NCI-H524 (cell line): ENCODE measurements at regions not wholly inside any gene's neighbourhood (a gene's known extent, or its start where the extent isn't known, plus 50 kb on each side); places are given as distances from the start of the nearest gene placed in this dataset.
"Not testable (repeated sequence)": the region's sequence is repeated elsewhere in the genome, so short reads cannot be mapped to it uniquely, and the experiment has no call there.

Experiments used
- DNase-seq, 2 experiments: peaks; one replicate each; lab custom pipeline; 2025; lab: John Stamatoyannopoulos, UW

DNA sequence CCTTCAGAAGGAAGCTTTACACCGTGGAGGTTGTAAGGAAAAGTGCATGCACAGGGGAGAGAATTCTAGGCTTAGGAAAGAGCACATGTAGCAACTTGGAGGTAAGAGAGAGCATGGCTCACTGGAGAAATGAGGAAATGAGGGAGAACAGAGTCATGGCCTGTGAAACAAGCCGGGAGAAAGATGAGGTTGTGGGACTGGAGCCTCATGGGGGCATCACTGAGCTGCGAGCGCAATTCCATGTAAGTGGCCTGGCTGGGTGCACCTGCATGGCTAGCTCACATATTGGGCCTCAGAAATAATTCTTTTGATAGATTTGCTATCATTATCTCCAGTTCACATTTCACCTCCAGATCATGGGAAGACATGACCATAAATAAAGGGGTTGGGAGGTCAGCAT, 785.5 kb upstream of the RAB6C start:
- DNase-seq = no peak

DNA sequence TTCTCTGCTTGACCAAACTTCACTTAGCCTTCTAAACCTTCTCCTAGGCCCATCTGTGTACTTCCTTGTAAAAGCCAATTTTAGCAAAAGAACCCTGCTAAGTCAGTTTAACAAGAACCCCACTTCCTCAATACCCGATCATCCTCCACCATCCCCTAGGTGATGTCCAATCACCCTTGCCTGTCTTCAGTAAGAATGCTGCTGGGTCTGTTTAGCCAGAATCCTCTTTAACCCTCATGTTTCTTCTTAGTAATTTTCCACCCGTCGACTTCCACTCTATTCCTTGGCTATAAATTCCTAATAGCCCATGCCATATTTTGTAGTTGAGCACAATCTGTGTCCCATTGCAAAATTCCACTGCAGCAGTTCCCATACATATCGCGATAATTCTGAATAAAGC, 780.0 kb upstream of the RAB6C start:
- no peak for DNase-seq

DNA sequence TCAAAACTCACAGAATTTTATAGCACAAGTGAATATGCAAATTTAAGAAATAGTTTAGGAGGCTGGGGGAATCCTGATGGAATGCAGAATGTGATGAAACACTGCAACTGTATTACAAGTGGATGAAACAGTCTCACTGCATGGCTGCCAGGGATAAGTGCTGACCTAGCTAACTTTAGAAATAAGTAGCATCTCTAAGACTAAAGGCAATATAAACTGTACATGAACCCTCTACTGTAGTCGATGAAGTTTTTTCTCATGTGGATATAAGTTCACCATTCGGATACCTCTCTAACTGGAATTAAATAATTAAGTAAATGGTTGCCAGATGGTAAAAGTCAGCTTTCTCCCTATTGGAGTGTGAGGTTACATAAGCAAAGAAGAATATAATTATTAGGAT, 777.8 kb upstream of the RAB6C start:
- DNase-seq = peak in 1 of 2 experiments; percentile 11

DNA sequence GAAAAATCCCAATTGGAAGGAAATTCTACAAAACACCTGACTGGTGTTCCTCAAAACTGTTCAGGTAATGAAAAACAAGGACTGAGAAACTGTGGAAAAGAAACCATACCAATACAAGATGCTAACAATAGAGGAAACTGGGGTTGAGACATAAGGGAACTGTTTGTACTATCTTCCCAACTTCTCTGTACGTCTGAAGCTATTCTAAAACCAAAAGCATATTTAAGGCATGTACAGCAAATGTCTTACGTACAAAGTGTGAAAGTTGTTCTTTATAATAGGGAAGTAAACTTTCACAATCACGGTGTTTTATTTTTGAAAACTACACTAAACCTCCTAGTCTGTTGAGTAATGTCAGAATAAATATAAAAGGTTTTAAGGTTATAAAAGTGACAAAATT, 776.1 kb upstream of the RAB6C start:
- no peak for DNase-seq

DNA sequence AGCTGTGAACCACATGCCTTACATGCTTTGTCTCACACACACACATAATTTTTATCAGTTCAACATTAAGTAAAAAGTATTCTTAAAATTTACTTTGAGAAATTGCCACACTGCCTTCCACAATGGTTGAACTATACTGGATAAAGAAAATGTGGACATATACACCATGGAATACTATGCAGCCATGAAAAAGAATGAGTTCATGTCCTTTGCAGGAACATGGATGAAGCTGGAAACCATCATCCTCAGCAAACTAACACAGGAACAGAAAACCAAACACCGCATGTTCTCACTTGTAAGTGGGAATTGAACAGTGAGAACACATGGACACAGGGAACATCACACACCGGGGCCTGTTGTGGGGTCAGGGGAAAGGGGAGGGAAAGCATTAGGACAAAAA, 774.9 kb upstream of the RAB6C start:
- not testable (repeated sequence) for DNase-seq

DNA sequence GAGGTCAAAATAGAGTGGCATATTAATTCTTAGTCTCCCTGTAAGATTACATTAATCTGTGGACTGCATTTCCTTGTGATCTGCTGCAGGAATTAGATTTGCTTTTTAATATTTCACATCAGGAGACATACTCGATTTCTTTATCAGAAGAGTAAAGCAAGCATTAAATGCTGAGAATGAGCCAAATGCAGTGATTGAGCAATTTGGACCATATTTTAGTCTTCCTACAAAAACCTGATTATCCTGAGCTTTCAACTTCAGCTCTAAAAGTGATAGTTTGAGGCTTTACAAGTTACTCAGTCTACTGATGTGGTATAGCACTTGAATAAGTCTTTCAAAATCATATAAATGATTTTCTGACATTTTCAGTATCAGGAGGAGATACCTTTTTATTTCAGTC, 774.3 kb upstream of the RAB6C start:
- DNase-seq = no peak

DNA sequence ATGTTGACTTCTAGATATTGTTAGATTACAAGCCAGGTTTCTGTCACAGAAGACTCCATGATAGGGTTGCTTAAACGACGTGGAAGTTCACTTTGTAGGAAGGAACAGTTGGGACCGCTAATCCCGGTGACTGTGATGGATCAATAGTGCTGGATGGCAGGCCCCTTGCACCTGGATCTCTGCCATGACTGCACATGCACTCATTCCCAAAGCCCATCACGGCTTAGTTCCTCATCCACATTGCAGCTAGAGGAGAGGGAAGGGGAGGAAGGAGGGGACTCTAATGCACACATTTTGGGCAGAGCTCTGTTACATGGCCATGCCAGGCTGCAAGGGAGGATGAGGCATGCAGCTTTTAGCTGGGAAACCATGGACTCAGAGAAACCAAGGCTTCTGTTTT, 773.7 kb upstream of the RAB6C start:
- DNase-seq = peak in 1 of 2 experiments; percentile 4

DNA sequence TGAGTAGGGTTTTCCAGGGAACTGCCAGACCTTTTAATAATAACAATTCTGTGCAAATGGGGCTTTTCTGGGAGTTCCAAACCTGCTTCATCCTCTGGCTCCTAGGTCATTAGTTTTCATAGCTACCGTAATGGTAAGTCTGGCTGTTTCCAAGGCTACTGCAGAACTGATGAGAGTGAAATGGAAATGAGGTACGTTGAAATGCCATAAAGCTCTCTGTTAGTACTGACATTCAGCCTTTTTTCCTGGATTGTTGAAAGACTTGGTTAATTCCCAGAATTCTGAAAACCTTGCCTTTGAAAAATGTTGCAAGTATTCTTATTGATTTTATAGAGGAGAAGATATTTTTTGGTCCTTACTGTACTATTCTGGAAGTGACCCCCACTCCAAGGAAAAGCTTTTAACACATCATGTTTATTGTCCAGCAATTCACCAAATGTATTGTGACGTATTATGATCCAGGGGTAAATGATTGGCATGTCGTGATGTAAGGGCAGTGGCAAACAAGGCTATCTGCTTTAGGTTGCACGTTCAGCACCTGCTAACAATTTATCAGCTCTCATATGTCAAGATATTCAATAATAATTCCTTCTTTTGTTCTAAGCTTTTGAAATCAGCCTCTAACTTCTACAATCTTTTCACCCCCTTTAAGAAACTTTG, 767.0 kb upstream of the RAB6C start:
- DNase-seq = no peak

DNA sequence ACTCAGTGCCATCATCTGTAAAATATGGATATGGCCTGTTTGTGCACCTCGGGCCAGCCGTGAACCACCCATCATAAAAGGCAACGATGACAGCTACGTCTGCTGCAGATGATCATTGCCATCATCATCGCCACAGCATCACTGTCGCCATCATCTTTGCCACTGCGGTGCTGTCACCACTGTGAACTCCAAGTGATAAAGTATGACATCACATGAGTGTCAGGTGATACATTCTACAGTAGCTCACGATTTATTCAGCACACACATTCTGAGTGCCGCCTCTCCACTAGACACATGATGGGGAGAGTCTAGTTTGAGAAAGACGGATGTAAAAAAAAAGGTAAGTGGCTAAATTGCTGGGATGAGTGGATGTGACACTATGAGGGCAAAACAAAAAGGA, 755.4 kb upstream of the RAB6C start:
- no peak for DNase-seq

DNA sequence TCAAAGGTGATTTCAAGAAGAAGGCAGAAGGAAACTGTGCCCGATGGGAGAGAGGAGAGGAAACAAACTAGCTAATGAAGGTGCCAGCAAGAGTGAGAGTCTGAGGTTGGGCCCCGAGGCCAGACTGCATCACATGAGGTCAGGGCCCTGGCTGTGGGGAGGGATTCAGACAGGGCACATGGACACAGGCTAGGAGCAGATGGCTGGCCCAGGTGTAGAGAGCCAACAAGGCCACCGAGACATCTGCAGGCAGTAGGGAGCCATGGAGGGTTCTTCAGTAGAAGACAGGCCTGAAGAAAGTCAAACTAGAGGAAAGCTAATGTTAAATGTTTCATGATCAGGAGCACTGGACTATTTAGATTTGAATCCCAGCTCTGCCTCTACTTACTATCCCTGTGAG, 755.0 kb upstream of the RAB6C start:
- DNase-seq = no peak

DNA sequence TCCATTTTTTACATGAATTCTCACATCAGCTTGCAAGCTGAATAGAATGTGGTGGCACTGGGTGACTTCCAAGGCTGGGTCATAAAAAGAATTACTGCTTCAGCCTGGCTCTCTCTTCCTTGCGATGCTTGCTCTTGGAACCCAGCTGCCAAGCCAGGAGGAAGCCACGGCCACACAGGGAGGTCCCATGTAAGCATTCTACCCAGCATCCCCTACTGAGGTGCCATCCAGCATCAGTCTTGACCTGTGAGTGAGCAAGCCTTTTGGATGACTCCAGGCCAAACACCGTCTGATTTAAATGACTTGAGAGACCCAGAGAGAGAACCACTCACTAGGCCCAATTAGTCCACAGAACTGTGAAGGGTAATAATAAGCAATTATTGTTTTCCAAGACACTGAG, 750.3 kb upstream of the RAB6C start:
- DNase-seq = no peak

DNA sequence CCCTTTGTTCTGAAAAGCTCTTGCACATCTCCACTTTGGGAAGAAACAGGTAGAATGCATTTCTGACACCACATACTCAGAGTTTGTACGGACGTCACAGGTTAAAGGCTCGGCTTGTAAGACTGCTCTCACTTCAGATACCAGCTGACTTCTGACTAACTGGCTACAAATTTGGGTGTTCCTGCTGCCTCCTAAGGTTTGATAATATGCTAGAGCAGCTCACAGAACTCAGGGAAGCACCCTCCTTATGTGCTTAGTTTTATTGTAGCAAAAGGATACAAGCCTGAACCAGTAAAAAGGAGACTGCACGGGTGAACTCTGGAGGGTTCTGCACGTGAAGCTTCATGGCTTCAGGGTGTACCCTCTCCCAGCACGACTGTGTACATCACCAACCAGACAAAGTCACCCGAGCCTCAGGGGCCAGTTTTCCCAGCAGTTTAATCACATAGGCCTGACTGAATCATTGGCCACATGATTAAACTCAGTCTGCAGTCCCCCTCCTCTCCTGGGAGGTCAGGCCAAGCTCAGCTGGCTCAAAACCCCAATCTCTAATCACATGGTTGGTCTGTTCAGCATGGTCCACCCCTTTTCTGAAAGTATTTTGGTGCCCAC, 749.5 kb upstream of the RAB6C start:
- DNase-seq = no peak

DNA sequence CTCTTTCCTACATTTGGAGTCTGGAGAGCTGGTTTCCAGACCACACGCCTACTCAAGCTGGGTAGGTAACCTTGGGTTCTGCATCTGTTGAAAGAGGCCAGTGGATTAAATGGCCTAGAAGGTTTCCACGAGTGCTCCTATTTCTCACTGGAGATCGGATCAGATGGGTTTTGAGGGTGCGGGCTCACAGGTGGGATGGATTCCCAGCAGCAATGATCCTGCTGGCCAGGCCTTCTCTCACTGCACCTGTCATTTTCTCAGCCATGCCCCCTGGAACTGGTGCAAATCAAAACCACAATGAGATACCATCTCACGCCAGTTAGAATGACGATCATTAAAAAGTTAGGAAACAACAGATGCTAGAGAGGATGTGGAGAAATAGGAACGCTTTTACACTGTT, 747.5 kb upstream of the RAB6C start:
- DNase-seq = no peak

DNA sequence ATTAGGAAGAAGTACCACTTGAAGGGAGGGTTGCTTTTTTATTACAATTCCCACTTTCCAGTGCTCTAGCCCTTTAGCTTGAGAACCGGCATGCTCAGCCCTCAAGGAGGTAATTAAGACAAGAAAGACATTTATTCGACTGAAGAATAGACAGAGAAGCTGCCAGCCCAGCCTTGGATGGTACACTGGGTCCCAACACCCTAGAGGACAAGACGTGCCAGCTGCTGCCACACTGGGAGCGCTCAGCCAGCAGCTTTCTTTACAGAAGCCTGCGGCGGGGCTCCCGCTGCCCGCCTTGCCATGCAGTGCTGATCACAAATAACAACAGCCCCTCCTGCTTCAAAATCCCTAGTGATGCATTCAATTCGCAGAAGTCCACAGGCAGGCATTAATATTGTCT, 746.3 kb upstream of the RAB6C start:
- no peak for DNase-seq

DNA sequence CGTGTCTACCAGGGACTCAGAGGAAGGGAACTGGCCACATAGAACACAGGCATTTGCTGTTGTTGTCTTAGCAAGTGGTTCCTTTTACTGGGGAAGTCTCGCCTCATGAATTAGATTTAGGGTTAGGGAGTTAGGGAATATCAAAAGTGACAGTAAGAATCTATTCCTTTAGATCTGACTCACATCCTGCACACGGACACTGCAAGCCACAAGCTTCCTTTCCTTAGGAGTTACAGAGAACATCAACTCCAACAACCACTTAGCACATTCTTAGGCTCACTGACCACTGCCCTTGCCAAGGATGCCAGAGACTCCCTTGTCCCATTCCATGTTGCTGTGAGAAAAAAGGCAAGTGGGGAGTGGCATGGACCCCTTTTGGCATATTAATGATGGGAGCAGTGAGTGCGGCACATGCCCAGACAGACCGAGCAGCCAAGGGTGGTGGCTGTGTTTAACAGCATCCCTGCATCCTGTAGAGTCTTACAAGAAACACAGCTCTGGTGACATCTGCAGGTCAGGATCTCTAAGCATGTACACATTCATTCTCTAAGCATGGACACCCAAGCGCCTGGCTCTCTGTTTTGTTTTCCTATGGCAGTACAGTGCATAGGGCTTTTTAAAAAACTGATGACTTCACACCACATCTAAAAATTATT, 745.6 kb upstream of the RAB6C start:
- DNase-seq = peak; percentile 2 to 35

DNA sequence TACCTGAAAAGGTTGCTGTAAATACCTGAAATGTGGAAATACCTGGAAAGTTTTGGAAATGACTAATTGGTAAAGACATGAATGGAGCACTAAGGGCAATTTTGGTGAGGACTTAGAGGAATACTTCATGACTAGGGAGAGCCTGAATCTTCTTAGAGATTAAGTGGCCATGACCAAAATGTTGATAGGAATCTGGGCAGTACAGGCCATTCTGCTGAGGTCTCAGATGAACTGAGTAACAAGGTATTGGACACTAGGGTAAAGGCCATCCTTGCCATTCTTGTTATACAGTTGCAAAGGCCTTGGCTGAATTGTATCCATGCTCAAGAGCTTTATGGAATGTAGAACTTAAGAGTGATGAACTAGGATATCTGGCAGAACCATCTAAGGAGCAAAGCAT, 742.9 kb upstream of the RAB6C start:
- DNase-seq = no peak

DNA sequence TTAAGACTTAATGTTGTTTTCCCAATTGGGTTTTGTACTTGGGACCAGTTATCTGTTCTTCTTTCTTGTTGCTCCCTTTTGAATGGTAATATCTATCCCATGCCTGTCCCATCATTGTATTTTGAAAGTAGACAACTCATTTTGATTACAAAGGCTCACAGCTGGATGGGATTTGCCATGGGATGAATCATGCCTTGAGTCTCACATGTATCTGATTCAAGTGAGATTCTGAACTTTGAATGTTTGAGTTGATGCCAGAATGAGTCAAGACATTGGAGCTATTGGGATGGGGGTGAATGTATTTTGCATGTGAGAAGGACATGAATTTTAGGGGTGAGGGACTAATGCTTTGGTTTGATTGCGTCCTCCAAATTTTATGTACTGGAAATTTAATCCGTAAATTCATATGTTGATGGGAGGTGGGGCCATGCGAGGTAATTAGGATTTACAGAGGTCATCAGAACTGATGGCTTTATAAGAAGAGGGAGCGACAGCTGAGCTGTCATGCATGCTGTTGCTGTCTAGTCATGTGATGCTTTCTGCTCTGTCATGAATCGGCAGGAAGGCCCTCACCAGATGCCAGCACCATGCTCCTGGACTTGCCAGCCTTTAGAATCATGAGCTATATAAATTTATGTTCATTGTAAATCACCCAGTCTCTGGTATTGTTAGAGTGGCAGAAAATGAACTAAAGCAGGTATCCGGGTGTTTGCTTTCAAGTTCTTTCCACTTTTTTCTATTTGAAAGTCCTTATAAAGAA, 741.3 kb upstream of the RAB6C start:
- no peak for DNase-seq

DNA sequence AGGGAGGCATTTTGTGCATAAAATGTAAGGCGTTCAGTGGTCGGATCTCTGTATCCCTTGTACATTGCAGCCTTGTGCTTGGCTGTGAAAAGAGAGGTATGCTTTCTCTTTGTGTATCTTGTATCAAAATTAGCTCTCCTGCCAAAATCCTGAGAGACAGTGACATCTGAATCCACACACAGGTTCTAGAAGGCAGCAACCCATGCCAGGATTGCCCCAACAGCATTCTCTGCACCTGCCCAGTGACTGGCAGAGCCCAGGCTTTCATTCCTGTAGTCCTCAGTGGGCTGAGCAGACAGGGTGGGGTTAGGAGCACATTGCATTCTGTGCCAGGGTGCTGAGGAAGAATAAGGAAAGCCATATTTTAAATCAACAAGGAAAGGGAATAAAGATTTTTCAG, 740.3 kb upstream of the RAB6C start:
- DNase-seq = no peak

DNA sequence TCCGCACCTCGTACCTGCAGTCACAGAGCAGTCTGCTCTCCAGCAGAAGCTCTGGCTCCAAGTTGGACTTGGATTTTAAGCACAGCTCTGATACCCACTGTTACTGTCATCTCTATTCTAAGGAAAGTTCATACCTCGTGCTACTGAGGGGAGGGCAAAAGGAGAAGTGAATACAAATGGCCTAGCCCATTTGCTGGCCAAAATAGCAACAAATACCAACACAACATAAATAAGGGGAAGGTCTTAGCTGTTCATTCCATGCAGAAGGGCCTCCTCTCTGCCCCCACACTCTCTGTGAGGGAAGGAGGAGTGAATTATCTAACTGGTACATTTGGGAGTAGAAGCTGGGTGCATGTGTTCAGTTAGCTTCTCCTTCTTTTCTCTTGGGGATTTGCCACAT, 739.4 kb upstream of the RAB6C start:
- no peak for DNase-seq

DNA sequence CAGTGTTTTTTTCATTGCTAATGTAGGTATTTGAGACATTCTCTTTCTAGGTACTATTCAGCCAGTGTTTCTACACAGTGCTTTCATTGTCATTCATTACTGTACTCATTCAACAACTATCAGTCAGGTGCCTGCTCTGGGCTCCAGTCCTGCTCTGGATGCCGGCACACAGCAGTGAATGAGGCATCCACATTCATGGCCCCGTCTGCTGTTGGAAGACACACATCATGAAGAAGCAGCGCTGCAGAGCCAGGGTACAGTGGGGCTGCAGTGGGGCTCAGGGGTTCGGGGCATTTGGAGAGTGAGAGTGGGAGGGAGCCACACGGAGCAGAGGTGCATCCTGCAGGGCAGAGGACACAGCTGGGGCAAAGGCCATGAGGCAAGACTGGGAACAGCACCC, 737.2 kb upstream of the RAB6C start:
- DNase-seq = no peak

DNA sequence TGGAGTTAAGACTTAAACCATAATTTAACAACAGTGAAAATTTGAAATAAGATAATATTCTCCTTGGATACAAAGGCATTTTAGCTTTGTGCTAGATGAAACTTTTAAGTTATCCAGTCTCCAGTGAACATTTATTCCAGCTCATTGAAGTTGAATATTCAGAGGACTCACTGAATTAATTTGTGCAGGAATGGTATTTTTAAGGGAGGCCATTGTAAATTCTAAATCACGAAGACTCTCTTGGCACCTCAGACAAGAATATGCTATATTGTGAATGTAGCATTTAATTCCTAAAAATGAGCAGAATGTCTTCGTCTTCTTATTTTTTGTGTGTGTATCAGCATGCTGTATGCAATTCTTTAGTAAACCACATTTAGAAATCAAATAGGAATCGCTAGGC, 731.7 kb upstream of the RAB6C start:
- no peak for DNase-seq

DNA sequence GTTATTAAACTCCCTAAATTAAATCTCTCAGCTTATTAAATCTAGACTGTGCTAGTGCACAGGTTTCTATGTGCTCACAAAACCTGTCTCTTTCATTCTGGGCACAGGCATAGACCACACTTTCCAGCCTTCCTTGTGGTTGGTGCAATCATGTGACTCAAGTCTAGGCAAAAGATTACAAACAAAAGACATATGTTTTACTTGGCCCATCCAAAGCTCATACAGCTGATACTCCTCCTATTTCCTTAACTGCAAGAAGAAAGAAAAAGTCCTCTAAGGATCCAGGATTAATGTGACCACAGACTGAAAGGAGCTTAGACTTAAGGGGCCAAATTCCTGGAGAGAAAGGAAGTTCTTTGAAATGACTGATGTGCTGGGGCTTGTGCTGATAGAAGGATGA, 731.3 kb upstream of the RAB6C start:
- no peak for DNase-seq
